ENCODE measurements at regions not wholly inside any gene's neighbourhood (a gene's known extent, or its start where the extent isn't known, plus 50 kb on each side); places are given as distances from the start of the nearest gene placed in this dataset.

- intact Hi-C loops (cut with DNase I), result no loop called here
- no peak for DNase-seq
- H3K27me3 ChIP-seq, result no peaks in the 10 kb centered on the region
These were observed 575.9 kb downstream of the MID1IP1 start for GRCh38 chrX:39377157-39377556.

DNA sequence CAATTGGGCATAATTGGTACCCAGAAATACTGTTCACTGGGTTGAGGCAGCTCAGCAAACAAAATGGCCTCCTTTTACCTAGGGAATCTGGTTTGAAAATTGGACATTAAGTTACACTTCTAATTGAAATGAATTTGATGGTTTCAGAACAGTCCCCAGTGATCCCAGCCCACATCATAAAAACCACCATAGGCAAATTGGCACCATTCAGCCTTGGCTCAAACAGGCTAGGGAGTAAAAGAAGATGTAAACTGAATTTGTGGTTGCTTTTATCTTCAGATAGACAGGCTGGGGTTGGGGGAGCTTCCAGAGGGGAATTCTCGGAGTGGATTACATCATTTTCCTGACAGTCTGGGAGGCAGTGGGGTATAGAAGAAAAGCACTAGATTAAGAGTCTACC is 576.5 kb downstream of the MID1IP1 start:
- WGBS, 2 donors, result 85% methylated on average over 1 of the region's 1 CpG; no CpG with 5 or more reads in 1 of the 2 donors
- no peak for DNase-seq
- TF ChIP-seq POLR2A (IDR thresholded peaks at IDR 0.05), result no peak
- TF ChIP-seq, protein P1, sequence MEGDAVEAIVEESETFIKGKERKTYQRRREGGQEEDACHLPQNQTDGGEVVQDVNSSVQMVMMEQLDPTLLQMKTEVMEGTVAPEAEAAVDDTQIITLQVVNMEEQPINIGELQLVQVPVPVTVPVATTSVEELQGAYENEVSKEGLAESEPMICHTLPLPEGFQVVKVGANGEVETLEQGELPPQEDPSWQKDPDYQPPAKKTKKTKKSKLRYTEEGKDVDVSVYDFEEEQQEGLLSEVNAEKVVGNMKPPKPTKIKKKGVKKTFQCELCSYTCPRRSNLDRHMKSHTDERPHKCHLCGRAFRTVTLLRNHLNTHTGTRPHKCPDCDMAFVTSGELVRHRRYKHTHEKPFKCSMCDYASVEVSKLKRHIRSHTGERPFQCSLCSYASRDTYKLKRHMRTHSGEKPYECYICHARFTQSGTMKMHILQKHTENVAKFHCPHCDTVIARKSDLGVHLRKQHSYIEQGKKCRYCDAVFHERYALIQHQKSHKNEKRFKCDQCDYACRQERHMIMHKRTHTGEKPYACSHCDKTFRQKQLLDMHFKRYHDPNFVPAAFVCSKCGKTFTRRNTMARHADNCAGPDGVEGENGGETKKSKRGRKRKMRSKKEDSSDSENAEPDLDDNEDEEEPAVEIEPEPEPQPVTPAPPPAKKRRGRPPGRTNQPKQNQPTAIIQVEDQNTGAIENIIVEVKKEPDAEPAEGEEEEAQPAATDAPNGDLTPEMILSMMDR (IDR thresholded peaks at IDR 0.05), result no peak

More at GRCh38 chrX:39377157-39377556, 575.9 kb downstream of the MID1IP1 start:
- Histone ChIP-seq H3K9me3 (no peaks in the 10 kb centered on the region), H3K36me3 (no peaks in the 10 kb centered on the region), H3K4me1 (no peaks in the 10 kb centered on the region), H3K4me3 (no peak overlapping the region), H3K27ac (no peak overlapping the region)
- no peak for TF ChIP-seq POLR2A (IDR thresholded peaks at IDR 0.05)
- TF ChIP-seq, protein P1 (IDR thresholded peaks at IDR 0.05), result no peak

GRCh38 chrX:39381422-39381821 is 580.2 kb downstream of the MID1IP1 start:
- 70% methylated on average over 5 of the region's 5 CpGs; no CpG with 5 or more reads in 1 of the 2 donors for WGBS, 2 donors
- H3K27ac ChIP-seq, result no peak overlapping the region
- no peak overlapping the region for H3K4me3 ChIP-seq
- H3K36me3 ChIP-seq, result no peaks in the 10 kb centered on the region
- H3K4me1 ChIP-seq, result no peaks in the 10 kb centered on the region
- no peak for DNase-seq
- intact Hi-C loops (cut with DNase I), result no loop called here
- TF ChIP-seq, protein P1 (IDR thresholded peaks at IDR 0.05), result no peak
- no peak for TF ChIP-seq POLR2A (IDR thresholded peaks at IDR 0.05)
- no peaks in the 10 kb centered on the region for H3K9me3 ChIP-seq
- H3K27me3 ChIP-seq, result no peaks in the 10 kb centered on the region

More for the DNA sequence above, 576.5 kb downstream of the MID1IP1 start:
- no peaks in the 10 kb centered on the region for H3K36me3 ChIP-seq
- H3K27me3 ChIP-seq, result no peaks in the 10 kb centered on the region
- intact Hi-C loops (cut with DNase I), result no loop called here
- no peaks in the 10 kb centered on the region for H3K9me3 ChIP-seq
- no peak overlapping the region for H3K27ac ChIP-seq
- no peak overlapping the region for H3K4me3 ChIP-seq
- no peaks in the 10 kb centered on the region for H3K4me1 ChIP-seq

- no peak for DNase-seq
- intact Hi-C loops (cut with DNase I), result no loop called here
- Histone ChIP-seq H3K27ac (no peak overlapping the region), H3K27me3 (no peaks in the 10 kb centered on the region), H3K9me3 (no peaks in the 10 kb centered on the region), H3K4me1 (no peaks in the 10 kb centered on the region), H3K4me3 (no peak overlapping the region), H3K36me3 (no peaks in the 10 kb centered on the region)
- 76 to 78% methylated on average over 6 of the region's 6 CpGs for whole genome bisulfite sequencing, 2 donors
- no peak for TF ChIP-seq POLR2A (IDR thresholded peaks at IDR 0.05)
- TF ChIP-seq, protein P1 (IDR thresholded peaks at IDR 0.05), result no peak
These were observed 583.7 kb downstream of the MID1IP1 start for GRCh38 chrX:39384996-39385395.

GRCh38 chrX:39388730-39389129 is 587.5 kb downstream of the MID1IP1 start:
- Histone ChIP-seq H3K4me3 (no peak overlapping the region), H3K9me3 (no peaks in the 10 kb centered on the region), H3K4me1 (no peaks in the 10 kb centered on the region), H3K27ac (no peak overlapping the region), H3K36me3 (no peaks in the 10 kb centered on the region), H3K27me3 (no peaks in the 10 kb centered on the region)
- no peak for TF ChIP-seq POLR2A (IDR thresholded peaks at IDR 0.05)
- TF ChIP-seq, protein P1 (IDR thresholded peaks at IDR 0.05), result no peak
- WGBS, 2 donors, result 80 to 100% methylated on average over 2 of the region's 2 CpGs
- DNase-seq, result no peak
- intact Hi-C loops (cut with DNase I), result no loop called here
